SK-N-SH (cell line): ENCODE measurements at regions not wholly inside any gene's neighbourhood (a gene's known extent, or its start where the extent isn't known, plus 50 kb on each side); places are given as distances from the start of the nearest gene placed in this dataset.

Experiments
- CTCF ChIA-PET: fragments of 300-600, 350-600 bp; formaldehyde crosslinking; extraction: SDS; loops from one replicate; lab custom pipeline; 2021; lab: Yijun Ruan, JAX
- POLR2A ChIA-PET: fragments of 350-600 bp; sonication (Branson Sonifier 250); formaldehyde crosslinking; extraction: SDS; loops from one replicate; lab custom pipeline; 2020; ENCODE audit warnings: antibody characterized with exemption, inconsistent platforms; lab: Yijun Ruan, JAX
- DNase-seq: peaks from one replicate; pipeline ENCODE4 v3.0.0; 2012
- H2AFZ ChIP-seq: fragments of 200-600 bp; sonication (generic); 2 replicates; pipeline ENCODE4 v1.8.1; 2016; ENCODE audit warnings: antibody characterized with exemption, mild to moderate bottlenecking, low read depth
- H3F3A ChIP-seq: fragments of 200-600 bp; sonication (generic); replicated peaks from 2 replicates; pipeline ENCODE3; 2016; ENCODE audit warnings: antibody characterized with exemption, mild to moderate bottlenecking; ENCODE audit not compliant: insufficient read depth
- H3K27ac ChIP-seq, 2 experiments: fragments of 200-500 bp in 1 of 2; fragments of 200-600 bp in 1 of 2; sonication (Bioruptor generic) in 1 of 2; sonication (generic), shearing (Covaris generic) in 1 of 2; 2 replicates each; pipeline versions ENCODE4 v1.5.1 to v1.6.1; 2014 to 2016; ENCODE audit warnings: low read depth in 2 of 2, inconsistent platforms in 1 of 2, low read length in 1 of 2, mild to moderate bottlenecking in 1 of 2, mixed read lengths in 1 of 2
- H3K27me3 ChIP-seq: fragments of 200-600 bp; sonication (generic), shearing (Covaris generic); 2 replicates; pipeline ENCODE4 v1.6.1; 2016; ENCODE audit warnings: mixed run types; ENCODE audit not compliant: insufficient read depth
- H3K36me3 ChIP-seq, 2 experiments: fragments of 200-500 bp in 1 of 2; fragments of 200-600 bp in 1 of 2; sonication (Bioruptor generic) in 1 of 2; sonication (generic) in 1 of 2; replicated peaks in 1 of 2; 2 replicates each; pipeline versions ENCODE3 to v1.5.1; 2014 to 2016; ENCODE audit warnings: low read length in 1 of 2, mild to moderate bottlenecking in 1 of 2; ENCODE audit not compliant: insufficient read depth in 2 of 2, control insufficient read depth in 1 of 2
- H3K4me1 ChIP-seq, 2 experiments: fragments of 200-500 bp in 1 of 2; fragments of 200-600 bp in 1 of 2; sonication (Bioruptor generic) in 1 of 2; sonication (generic), shearing (Covaris generic) in 1 of 2; 2 replicates each; pipeline versions ENCODE4 v1.5.1 to v1.6.1; 2014 to 2016; ENCODE audit warnings: low read depth in 1 of 2, low read length in 1 of 2, mixed run types in 1 of 2; ENCODE audit not compliant: insufficient read depth in 2 of 2, control insufficient read depth in 1 of 2
- H3K4me2 ChIP-seq: fragments of 200-600 bp; sonication (generic), shearing (Covaris generic); 2 replicates; pipeline ENCODE4 v1.6.1; 2017; ENCODE audit warnings: mixed run types
- H3K4me3 ChIP-seq, 2 experiments: fragments of 200-500 bp in 1 of 2; fragments of 200-600 bp in 1 of 2; sonication (Bioruptor generic) in 1 of 2; sonication (generic), shearing (Covaris generic) in 1 of 2; 2 replicates each; pipeline versions ENCODE4 v1.5.1 to v1.8.1; 2014 to 2016; ENCODE audit warnings: low read depth in 2 of 2, inconsistent platforms in 1 of 2, low read length in 1 of 2, mild to moderate bottlenecking in 1 of 2, mixed read lengths in 1 of 2, moderate library complexity in 1 of 2
- H3K79me2 ChIP-seq: fragments of 200-600 bp; sonication (generic); 2 replicates; pipeline ENCODE4 v1.8.1; 2017; ENCODE audit warnings: mild to moderate bottlenecking; ENCODE audit not compliant: insufficient read depth
- H3K9ac ChIP-seq: fragments of 200-600 bp; sonication (generic); 2 replicates; pipeline ENCODE4 v1.6.1; 2017; ENCODE audit warnings: mixed run types
- H3K9me2 ChIP-seq: fragments of 200-600 bp; sonication (generic); 2 replicates; pipeline ENCODE4 v1.6.1; 2017; ENCODE audit warnings: mixed run types
- H3K9me3 ChIP-seq: fragments of 200-600 bp; sonication (generic); 2 replicates; pipeline ENCODE4 v1.6.1; 2017; ENCODE audit warnings: mixed run types, mild to moderate bottlenecking, moderate library complexity
- H4K20me1 ChIP-seq: fragments of 200-600 bp; sonication (generic); 2 replicates; pipeline ENCODE4 v1.6.1; 2017; ENCODE audit warnings: mild to moderate bottlenecking, mixed run types; ENCODE audit not compliant: insufficient read depth
- EZH2phosphoT487 ChIP-seq: fragments of 200-600 bp; sonication (generic); IDR thresholded peaks from 2 replicates; pipeline ENCODE4 v1.6.1; 2017; ENCODE audit warnings: low read depth, mixed run types, mild to moderate bottlenecking, antibody characterized with exemption, moderate library complexity, borderline replicate concordance
- FOSL2 ChIP-seq: IDR thresholded peaks from 2 replicates; pipeline ENCODE4 v1.4.0; 2012; ENCODE audit warnings: low read depth, mild to moderate bottlenecking, moderate library complexity, borderline replicate concordance
- FOXJ3 ChIP-seq: sonication (generic); formaldehyde crosslinking; IDR thresholded peaks from 2 replicates; pipeline ENCODE4 v1.5.1; 2020; ENCODE audit warnings: mild to moderate bottlenecking, missing genetic modification reagents
- FOXM1 ChIP-seq: IDR thresholded peaks from 2 replicates; pipeline ENCODE4 v1.4.0; 2012; ENCODE audit warnings: low read depth, mild to moderate bottlenecking
- GABPA ChIP-seq: IDR thresholded peaks from 2 replicates; pipeline ENCODE4 v1.4.0; 2012; ENCODE audit warnings: low read depth, mild to moderate bottlenecking
- MEF2A ChIP-seq: IDR thresholded peaks from 2 replicates; pipeline ENCODE4 v1.4.0; 2012; ENCODE audit warnings: low read depth, borderline replicate concordance
- MXI1 ChIP-seq: IDR thresholded peaks from 2 replicates; pipeline ENCODE4 v1.6.1; 2012; ENCODE audit warnings: mild to moderate bottlenecking, low read depth, low read length, improper control_type of control experiment
- NFIC ChIP-seq: IDR thresholded peaks from 2 replicates; pipeline ENCODE4 v1.4.0; 2012; ENCODE audit warnings: borderline replicate concordance
- NRF1 ChIP-seq: IDR thresholded peaks from 2 replicates; pipeline ENCODE4 v1.6.1; 2012; ENCODE audit warnings: low read depth, mild to moderate bottlenecking, low read length
- POLR2AphosphoS5 ChIP-seq: IDR thresholded peaks from 2 replicates; pipeline ENCODE4 v1.6.1; 2012; ENCODE audit warnings: low read depth, low read length
- RAD21 ChIP-seq: IDR thresholded peaks from 2 replicates; pipeline ENCODE4 v1.6.1; 2012; ENCODE audit warnings: mild to moderate bottlenecking, low read length
- RFX5 ChIP-seq: IDR thresholded peaks from 2 replicates; pipeline ENCODE4 v1.6.1; 2012; ENCODE audit warnings: mild to moderate bottlenecking, improper control_type of control experiment, low read length
- SIN3A ChIP-seq: IDR thresholded peaks from 2 replicates; pipeline ENCODE4 v1.6.1; 2012; ENCODE audit warnings: low read depth, mild to moderate bottlenecking, low read length, moderate library complexity, borderline replicate concordance
- SMC3 ChIP-seq: IDR thresholded peaks from 2 replicates; pipeline ENCODE4 v1.6.1; 2012; ENCODE audit warnings: low read depth, low read length, improper control_type of control experiment
- TCF12 ChIP-seq: IDR thresholded peaks from 2 replicates; pipeline ENCODE4 v1.4.0; 2012
- YY1 ChIP-seq: IDR thresholded peaks from 2 replicates; pipeline ENCODE4 v1.4.0; 2012; ENCODE audit warnings: low read depth, mild to moderate bottlenecking
- WGBS: methylation state at CpG from one replicate; pipeline ENCODE4 v1.1.6; 2017; ENCODE audit warnings: low lambda C conversion rate; 5-methylcytosine and 5-hydroxymethylcytosine counted together
- TF ChIP-seq, protein P1 (sequence below): fragments of 150-350 bp; IDR thresholded peaks from 2 replicates; pipeline ENCODE4 v1.6.1; 2017; ENCODE audit warnings: antibody characterized with exemption, low read length, low read depth, borderline replicate concordance
- TF ChIP-seq, protein P2 (sequence below): IDR thresholded peaks from 2 replicates; pipeline ENCODE4 v1.4.0; 2012; ENCODE audit warnings: low read depth, borderline replicate concordance
- TF ChIP-seq, protein P3 (sequence below): IDR thresholded peaks from 2 replicates; pipeline ENCODE4; 2012
- TF ChIP-seq, protein P4 (sequence below): IDR thresholded peaks from 2 replicates; pipeline ENCODE4 v1.6.1; 2012; ENCODE audit warnings: mild to moderate bottlenecking, low read depth, low read length, moderate library complexity
- TF ChIP-seq, protein P5 (sequence below): IDR thresholded peaks from 2 replicates; pipeline ENCODE4 v1.4.0; 2012; ENCODE audit warnings: low read depth, borderline replicate concordance

DNA sequence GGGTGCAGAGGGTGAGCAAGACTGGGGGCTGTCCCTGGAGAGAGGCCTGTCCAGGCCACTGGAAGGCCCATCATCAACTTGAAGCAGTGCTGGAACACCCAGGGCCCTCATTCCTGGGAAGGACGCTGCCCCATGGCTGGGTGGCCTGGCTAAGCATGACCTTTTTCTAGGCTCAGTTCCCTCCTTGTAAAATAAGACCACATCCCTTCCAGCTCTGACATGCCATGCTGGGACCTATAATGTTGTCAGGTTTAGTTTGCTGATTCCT, 62.8 kb downstream of the SYNE3 start (continued):
- TF ChIP-seq, protein P1, sequence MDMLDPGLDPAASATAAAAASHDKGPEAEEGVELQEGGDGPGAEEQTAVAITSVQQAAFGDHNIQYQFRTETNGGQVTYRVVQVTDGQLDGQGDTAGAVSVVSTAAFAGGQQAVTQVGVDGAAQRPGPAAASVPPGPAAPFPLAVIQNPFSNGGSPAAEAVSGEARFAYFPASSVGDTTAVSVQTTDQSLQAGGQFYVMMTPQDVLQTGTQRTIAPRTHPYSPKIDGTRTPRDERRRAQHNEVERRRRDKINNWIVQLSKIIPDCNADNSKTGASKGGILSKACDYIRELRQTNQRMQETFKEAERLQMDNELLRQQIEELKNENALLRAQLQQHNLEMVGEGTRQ: no peak
- TF ChIP-seq EZH2phosphoT487 (no peak), POLR2AphosphoS5 (no peak), GABPA (no peak), SMC3 (no peak), RFX5 (no peak), FOSL2 (no peak), RAD21 (no peak), SIN3A (no peak), NRF1 (no peak), MXI1 (no peak)

DNA sequence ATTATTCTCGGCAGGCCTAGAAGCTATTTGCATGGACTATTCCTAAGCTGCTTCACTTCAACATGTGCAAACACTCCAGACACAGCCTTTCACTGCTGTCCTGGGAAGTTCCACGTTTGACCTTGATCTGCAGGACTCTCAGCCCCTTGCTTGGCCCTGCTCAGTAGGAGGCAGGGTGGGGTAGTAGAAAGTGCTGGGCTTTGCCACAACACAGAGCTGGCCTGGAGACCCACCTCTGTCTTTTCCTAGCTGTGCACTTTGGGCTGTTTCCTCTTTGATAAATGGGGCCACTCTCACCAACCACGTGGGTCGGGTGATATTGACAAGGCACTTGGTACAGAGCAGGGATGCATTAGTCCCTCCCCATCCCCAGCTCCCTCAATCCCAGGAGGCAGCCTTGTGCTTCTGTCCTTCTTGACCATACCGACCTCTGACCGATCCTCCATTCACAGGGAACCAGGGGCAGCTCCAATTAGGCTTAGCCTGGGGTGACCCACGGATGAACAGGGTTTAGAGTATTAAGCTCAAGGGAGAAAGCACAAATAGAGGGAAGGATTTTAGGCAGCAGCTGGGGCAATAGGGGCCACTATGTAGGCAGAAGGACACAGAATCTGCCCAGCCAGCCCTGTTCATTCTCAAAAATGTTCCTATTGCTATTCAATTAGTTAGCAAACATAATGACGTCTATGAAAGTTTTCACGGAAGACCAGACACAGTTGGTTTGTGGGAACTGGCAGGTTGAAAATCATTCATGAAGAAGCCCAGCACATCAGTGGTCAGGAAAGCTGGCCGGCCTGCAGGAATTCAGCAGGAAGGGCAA, 63.3 kb downstream of the SYNE3 start:
- Histone ChIP-seq H3K9me2 (no peaks in the 10 kb centered on the region), H2AFZ (no peak overlapping the region), H3K4me1 (no peaks in the 10 kb centered on the region), H3K79me2 (no peaks in the 10 kb centered on the region), H3K27me3 (no peaks in the 10 kb centered on the region), H3K9ac (no peak overlapping the region), H4K20me1 (no peaks in the 10 kb centered on the region), H3K27ac (no peak overlapping the region), H3K9me3 (no peaks in the 10 kb centered on the region), H3K4me2 (no peak overlapping the region), H3K36me3 (no peaks in the 10 kb centered on the region), H3F3A (no peaks in the 10 kb centered on the region), H3K4me3 (no peak overlapping the region)
- POLR2A ChIA-PET: no interaction called here
- CTCF ChIA-PET: interaction anchor here (0.6 to 5.2 kb wide), 6 partner anchors 10 to 358 kb away, joined by 3 to 37 read pairs (median 8); no protein-coding TSS in a partner anchor
- DNase-seq: no peak
- WGBS: 84% methylated on average over 9 of the region's 10 CpGs
- TF ChIP-seq, protein P2, sequence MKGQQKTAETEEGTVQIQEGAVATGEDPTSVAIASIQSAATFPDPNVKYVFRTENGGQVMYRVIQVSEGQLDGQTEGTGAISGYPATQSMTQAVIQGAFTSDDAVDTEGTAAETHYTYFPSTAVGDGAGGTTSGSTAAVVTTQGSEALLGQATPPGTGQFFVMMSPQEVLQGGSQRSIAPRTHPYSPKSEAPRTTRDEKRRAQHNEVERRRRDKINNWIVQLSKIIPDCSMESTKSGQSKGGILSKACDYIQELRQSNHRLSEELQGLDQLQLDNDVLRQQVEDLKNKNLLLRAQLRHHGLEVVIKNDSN: no peak
- TF ChIP-seq TCF12 (no peak), MXI1 (no peak), FOSL2 (no peak), NFIC (no peak), MEF2A (no peak), GABPA (no peak), SIN3A (no peak), FOXM1 (no peak), YY1 (no peak), SMC3 (no peak), FOXJ3 (CRISPR knock-in tag) (no peak)
- TF ChIP-seq, protein P3, sequence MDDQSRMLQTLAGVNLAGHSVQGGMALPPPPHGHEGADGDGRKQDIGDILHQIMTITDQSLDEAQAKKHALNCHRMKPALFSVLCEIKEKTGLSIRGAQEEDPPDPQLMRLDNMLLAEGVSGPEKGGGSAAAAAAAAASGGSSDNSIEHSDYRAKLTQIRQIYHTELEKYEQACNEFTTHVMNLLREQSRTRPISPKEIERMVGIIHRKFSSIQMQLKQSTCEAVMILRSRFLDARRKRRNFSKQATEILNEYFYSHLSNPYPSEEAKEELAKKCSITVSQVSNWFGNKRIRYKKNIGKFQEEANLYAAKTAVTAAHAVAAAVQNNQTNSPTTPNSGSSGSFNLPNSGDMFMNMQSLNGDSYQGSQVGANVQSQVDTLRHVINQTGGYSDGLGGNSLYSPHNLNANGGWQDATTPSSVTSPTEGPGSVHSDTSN: no peak
- TF ChIP-seq, protein P4, sequence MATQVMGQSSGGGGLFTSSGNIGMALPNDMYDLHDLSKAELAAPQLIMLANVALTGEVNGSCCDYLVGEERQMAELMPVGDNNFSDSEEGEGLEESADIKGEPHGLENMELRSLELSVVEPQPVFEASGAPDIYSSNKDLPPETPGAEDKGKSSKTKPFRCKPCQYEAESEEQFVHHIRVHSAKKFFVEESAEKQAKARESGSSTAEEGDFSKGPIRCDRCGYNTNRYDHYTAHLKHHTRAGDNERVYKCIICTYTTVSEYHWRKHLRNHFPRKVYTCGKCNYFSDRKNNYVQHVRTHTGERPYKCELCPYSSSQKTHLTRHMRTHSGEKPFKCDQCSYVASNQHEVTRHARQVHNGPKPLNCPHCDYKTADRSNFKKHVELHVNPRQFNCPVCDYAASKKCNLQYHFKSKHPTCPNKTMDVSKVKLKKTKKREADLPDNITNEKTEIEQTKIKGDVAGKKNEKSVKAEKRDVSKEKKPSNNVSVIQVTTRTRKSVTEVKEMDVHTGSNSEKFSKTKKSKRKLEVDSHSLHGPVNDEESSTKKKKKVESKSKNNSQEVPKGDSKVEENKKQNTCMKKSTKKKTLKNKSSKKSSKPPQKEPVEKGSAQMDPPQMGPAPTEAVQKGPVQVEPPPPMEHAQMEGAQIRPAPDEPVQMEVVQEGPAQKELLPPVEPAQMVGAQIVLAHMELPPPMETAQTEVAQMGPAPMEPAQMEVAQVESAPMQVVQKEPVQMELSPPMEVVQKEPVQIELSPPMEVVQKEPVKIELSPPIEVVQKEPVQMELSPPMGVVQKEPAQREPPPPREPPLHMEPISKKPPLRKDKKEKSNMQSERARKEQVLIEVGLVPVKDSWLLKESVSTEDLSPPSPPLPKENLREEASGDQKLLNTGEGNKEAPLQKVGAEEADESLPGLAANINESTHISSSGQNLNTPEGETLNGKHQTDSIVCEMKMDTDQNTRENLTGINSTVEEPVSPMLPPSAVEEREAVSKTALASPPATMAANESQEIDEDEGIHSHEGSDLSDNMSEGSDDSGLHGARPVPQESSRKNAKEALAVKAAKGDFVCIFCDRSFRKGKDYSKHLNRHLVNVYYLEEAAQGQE: no peak
- TF ChIP-seq, protein P5, sequence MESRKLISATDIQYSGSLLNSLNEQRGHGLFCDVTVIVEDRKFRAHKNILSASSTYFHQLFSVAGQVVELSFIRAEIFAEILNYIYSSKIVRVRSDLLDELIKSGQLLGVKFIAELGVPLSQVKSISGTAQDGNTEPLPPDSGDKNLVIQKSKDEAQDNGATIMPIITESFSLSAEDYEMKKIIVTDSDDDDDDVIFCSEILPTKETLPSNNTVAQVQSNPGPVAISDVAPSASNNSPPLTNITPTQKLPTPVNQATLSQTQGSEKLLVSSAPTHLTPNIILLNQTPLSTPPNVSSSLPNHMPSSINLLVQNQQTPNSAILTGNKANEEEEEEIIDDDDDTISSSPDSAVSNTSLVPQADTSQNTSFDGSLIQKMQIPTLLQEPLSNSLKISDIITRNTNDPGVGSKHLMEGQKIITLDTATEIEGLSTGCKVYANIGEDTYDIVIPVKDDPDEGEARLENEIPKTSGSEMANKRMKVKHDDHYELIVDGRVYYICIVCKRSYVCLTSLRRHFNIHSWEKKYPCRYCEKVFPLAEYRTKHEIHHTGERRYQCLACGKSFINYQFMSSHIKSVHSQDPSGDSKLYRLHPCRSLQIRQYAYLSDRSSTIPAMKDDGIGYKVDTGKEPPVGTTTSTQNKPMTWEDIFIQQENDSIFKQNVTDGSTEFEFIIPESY: no peak
